GM12874 (cell line): ENCODE measurements at regions not wholly inside any gene's neighbourhood (a gene's known extent, or its start where the extent isn't known, plus 50 kb on each side); places are given as distances from the start of the nearest gene placed in this dataset.

Source experiments
- TF ChIP-seq, protein P1 (sequence below): IDR thresholded peaks from 2 replicates; pipeline ENCODE4 v1.5.1; 2011; ENCODE audit warnings: low read depth, mild to moderate bottlenecking, control low read depth, low read length, moderate library complexity; ENCODE audit not compliant: insufficient read depth

DNA sequence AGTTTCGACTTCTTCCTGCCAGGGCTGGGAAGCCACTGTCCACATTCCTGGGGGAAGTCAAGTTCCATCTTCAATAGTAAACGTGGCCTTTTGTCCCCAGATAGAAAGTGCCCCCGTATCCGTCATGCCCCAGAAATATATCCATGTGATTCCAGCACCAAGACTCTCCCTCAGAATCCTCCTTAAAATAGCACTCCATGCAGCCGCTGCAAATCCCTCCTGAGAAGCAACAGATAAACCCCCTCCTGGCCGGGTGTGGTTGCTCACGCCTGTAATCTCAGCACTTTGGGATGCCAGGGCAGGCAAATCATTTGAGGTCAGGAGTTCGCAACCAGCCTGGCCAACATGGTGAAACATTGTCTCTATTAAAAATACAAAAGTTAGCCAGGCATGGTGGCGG lies 126.1 kb downstream of the OLFM1 start:
- TF ChIP-seq, protein P1, sequence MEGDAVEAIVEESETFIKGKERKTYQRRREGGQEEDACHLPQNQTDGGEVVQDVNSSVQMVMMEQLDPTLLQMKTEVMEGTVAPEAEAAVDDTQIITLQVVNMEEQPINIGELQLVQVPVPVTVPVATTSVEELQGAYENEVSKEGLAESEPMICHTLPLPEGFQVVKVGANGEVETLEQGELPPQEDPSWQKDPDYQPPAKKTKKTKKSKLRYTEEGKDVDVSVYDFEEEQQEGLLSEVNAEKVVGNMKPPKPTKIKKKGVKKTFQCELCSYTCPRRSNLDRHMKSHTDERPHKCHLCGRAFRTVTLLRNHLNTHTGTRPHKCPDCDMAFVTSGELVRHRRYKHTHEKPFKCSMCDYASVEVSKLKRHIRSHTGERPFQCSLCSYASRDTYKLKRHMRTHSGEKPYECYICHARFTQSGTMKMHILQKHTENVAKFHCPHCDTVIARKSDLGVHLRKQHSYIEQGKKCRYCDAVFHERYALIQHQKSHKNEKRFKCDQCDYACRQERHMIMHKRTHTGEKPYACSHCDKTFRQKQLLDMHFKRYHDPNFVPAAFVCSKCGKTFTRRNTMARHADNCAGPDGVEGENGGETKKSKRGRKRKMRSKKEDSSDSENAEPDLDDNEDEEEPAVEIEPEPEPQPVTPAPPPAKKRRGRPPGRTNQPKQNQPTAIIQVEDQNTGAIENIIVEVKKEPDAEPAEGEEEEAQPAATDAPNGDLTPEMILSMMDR = no peak

DNA sequence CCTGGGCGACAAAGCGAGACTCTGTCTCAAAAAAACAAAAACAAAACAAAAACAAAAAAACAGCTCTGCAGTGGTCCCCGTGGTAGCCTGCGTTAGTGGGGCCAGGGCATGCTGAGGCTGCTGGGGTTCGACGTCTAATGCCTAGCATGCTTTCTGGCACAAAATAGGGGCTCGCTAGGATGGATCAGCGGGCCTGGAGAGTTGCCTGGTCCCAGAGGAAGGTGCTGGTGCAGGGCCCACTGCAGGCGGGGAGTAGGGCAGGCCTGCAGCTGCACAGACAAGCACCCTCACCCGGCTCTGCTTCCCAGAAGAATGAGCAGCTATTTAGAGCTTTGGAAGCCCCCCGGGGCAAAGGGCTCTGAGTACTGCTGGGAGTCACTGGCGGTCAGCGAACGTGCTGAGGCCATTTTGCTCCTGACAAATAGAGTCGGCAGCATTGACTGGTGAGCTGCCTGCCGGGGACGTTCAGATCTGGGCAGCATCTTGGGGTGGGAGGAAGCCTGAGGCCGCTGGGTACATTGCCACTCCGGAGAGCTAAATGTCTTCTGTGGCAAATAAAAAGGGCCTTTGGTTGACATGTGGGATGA lies 126.7 kb downstream of the OLFM1 start:
- TF ChIP-seq, protein P1 = no peak

DNA sequence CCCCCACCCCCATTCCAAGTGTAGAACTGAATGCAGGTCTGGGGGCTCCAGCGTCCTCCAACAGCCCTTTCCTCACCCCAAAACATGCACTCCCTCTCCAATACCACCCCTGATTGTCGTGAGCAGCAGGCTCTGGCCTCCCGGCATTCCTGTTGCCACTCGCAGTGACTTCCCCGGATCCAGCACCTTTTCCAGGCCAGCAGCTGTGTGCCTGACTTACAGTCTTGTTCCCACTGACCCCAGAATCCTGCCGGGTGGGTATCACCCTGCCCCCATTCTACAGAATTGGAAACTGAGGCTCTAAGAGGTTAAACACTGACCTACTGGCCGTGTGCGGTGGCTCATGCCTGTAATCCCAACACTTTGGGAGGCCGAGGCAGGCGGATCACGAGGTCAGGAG lies 127.2 kb downstream of the OLFM1 start:
- TF ChIP-seq, protein P1 = no peak

DNA sequence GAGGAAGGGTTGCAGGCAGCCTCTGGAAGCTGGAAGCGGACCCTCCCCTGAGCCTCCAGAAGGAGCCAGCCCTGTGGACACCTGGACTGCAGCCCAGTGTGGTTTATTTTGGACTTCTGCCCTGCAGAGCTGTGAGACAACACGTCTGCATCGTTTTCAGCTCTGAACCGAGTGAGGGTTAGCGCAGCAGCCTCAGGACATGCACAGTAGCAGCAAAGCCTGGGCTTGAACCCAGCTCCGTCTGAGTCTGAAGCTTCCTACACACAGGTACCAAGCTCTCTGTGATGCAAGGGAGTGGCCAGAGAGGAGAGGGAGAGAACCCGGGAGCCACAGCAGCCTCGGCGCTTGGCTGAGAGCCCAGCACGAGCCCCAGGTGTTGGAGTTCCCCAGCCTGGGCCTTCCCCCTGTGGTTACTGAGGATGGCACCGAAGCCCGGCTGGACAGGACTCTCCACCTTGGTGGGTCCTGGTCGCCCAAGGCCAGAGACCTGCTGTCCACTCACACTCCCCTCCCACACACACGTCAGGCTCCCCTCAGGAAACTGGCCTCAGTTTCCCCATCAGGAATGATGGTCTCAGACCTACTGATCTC lies 128.2 kb downstream of the OLFM1 start:
- TF ChIP-seq, protein P1 = no peak

- TF ChIP-seq, protein P1 = no peak
Measured at GRCh38 chr9:135216236-135216635, 128.8 kb downstream of the OLFM1 start.

DNA sequence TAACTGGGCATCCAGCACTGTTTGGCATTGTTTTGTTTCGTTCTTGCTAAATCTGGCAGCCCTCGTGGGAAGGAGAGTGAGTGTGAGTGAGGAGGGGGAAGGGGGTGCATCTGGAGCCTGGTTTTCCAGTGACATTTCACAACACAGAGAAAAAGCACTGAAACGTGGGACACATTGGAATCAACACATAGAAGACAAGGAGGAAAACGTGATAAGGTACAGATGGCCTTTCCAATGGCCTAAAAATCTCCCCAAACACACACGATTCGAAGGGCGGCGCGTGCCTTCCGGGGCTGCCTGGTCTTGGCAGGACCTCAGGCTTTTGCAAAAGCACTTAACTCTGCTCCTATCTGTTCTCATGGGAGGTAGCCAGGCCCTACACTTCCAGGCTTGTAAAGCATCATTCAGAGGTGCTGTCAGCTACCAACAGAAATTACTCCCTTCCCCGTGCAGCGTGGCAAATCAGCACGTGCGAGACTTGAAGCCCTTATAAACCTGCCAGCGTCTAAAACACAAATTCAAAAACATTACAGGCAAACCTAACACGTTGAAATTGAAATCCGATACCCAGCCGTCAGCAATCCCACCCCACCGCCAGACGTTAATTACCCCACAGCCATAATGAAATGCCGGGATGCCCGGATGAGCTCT lies 129.4 kb downstream of the OLFM1 start:
- TF ChIP-seq, protein P1 = no peak

- TF ChIP-seq, protein P1 = no peak
Measured at GRCh38 chr9:135217836-135218235, 130.4 kb downstream of the OLFM1 start.
